HG03354 (cell line): ENCODE measurements at regions not wholly inside any gene's neighbourhood (a gene's known extent, or its start where the extent isn't known, plus 50 kb on each side); places are given as distances from the start of the nearest gene placed in this dataset.

Experiments
- ATAC-seq: cut with Tn5 transposase; IDR thresholded peaks from one replicate; pipeline ENCODE4 v1.9.1; 2021; ENCODE audit warnings: mild to moderate bottlenecking; ENCODE audit not compliant: unreplicated experiment, poor library complexity, severe bottlenecking

DNA sequence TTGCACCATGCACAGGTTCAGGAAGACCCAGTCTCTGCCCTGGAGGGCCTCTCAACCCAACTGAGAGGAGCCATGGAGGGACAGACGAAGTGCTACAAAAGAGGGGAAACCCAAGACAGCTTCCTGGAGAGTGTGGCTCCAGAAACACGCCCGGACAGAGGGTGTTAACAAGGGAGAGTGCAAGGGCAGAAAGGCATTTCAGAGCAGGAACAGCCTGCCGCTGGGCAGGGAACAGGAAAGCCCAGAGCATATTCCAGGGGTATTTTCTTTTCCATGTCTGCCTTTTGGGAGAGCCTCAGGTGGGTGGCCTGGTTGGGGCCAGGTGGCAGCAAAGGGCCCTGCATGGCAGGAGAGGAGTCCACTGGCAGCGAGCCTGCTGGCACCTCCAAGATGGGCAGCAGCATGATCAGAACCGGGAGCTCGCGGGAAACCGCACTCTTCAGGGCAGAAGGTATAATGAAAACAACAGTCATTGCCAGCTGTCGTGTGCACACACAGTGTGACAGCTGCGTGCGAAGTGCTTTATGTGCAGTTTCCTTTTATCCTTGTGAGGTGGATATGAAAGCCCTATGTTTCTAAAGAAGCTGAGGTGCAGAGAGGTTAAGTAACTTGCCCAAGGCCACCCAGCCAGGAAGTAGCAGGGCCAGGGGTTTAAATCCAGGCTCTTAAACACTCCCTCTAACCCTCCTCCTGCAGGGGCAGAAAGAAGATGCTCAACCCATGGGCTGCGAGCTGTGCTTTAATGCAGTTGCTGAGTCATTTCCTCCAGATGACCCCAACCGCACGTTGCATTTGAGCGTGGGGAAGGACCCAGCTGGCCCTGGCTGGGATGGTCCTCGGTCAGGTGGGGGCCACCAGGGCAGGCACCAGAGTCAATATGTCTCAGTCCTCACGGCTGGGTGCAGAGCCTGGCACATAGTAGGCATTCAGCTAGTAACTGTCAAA lies 128.6 kb downstream of the OAT start:
- ATAC-seq = peak; percentile 58

- no peak for ATAC-seq
These were observed 129.5 kb downstream of the OAT start for GRCh38 chr10:124288928-124289850.

- no peak for ATAC-seq
These were observed 130.2 kb downstream of the OAT start for GRCh38 chr10:124288486-124288885.

DNA sequence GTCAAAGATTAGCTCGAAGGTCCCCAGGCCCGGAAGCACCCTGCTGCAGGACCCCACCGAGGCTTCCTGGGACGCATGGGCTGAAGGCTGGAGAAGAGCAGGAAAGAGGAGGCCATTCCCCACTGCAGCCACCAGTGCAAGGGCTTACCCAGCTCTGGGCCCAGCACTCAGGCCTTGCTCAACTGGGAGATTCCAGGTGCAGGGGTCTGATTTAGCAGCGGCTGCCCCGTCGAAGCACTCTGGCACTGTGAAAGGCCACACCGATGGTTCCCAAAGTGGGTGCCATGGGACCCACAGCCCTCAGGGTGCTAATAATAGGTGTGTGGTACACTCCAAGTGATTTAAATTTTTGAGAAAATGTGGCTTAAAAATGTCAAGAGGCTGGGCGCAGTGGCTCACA lies 130.9 kb downstream of the OAT start:
- ATAC-seq = no peak

GRCh38 chr10:124287071-124287685 lies 131.5 kb downstream of the OAT start:
- ATAC-seq = no peak

DNA sequence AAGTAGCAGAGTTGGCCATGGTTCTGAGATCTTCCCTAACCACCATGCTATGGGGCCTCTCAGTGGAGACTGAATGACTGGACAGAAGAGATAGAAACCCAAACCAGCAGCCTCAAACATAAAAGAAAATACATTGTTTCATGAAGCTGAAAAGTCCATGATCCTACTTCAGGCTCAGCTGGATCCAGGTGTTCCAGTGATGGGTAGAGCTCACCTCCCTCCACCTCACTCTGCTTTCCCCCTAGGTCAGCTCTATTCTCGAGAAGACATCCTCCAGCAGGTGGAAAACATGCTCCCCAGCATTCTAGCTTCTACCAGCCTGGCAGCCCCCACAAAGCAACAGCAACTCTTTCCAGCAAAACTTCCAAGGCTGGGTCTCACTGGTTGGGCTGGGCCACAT lies 132.1 kb downstream of the OAT start:
- ATAC-seq = no peak

DNA sequence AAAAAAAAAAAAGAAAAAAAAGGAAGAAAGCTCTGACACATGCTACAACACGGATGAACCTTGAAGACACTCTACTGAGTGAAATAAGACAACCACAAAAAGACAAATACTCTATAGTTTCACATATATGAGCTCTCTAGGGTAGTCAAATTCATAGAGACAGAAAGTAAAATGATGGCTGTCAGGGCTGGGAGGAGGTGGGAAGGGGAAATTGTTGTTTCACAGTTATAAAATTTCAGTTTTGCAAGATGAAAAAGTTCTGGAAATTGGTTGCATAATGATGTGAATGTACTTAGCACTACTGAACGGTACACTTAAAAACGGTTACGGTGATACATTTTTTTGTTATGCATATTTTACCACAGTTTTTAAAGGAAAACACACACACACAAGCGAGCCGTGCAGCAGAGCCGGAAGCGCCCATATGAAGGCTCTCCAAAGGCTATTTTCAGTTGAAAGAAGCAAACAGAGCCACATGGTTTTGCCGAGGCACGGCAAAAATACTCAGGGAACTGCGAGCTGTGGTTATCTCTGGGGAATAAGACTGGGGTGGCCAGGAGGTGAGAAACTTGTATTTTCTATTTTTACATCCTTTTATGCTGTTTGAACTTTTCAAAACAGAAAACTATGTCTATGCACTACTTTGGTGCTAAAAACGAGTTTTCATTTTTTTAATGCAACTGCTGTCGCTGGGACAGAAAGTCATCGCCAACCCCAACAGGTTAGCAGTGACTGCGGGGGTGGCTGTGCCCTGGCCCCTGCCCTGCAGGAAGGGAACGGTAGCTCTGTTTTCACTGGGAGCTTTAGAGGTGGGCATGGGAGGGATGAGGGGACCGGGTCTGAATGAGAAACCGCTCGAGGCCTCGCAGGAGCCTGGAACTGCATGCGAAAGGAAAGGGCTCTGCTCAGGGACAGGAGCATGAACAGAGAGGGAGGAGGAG lies 132.9 kb downstream of the OAT start:
- ATAC-seq = peak; percentile 73

- ATAC-seq = no peak
These were observed 134.8 kb downstream of the OAT start for GRCh38 chr10:124283949-124284250.

- no peak for ATAC-seq
These were observed 135.3 kb downstream of the OAT start for GRCh38 chr10:124283215-124283948.

DNA sequence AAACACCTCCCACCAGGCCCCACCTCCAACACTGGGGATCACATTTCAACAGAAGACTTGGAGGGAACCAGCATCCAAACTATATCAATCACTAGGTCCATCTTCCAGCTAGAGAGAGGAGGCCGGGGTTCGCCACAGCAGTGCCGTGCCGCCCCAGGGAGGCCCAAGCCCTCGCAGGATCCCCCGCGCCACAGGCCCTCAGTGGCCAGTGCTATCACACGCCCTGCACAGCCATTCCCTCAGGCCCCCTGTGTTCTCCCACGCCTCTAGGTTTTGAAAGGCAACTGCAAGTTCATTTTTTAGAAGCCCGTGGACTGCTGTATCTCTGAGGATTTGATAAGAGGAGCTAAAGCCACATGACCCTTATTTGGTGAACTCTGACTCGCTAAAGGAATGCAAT lies 136.4 kb downstream of the OAT start:
- ATAC-seq = no peak

DNA sequence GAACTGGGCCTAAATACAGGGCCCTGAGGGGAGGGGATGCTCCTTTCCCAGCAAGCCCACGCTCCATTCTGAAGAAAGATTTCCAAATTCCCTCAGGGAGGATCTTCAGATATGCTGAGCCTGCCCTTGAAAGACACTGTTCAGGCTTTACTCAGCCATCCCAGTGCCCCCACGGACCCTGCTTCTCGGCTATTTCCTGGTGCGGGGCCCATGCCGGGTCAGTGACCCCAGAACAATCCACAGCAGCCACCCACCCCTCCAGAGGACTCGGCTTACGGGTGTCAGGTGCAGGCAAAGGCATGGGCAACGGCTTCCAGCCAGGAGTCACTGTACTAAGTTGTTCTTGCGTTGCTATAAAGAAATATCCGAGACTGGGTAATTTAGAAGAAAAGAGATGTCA lies 137.1 kb downstream of the OAT start:
- ATAC-seq = no peak

GRCh38 chr10:124280916-124281315 lies 137.8 kb downstream of the OAT start:
- no peak for ATAC-seq

- no peak for ATAC-seq
These were observed 138.8 kb downstream of the OAT start for GRCh38 chr10:124279882-124280281.

- no peak for ATAC-seq
These were observed 139.4 kb downstream of the OAT start for GRCh38 chr10:124279298-124279697.

DNA sequence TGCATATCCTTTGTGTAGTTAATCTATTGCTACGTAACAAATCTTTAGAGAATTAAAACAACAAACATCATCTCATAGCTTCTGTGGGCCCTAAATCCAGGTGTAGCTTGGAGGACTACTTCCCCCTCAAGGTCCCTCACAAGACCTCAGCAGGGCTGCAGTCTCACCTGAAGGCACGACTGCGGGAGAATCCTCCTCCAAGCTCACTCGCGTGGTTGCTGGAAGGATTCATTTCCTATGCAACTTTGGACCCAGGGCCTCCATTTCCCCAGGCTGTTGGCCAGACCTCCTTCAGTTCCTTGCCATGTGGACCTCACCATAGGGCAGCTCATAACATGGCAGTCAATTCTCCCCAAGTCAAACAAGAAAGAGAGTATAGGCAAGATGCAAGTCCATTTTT lies 140.4 kb downstream of the OAT start:
- ATAC-seq = no peak

DNA sequence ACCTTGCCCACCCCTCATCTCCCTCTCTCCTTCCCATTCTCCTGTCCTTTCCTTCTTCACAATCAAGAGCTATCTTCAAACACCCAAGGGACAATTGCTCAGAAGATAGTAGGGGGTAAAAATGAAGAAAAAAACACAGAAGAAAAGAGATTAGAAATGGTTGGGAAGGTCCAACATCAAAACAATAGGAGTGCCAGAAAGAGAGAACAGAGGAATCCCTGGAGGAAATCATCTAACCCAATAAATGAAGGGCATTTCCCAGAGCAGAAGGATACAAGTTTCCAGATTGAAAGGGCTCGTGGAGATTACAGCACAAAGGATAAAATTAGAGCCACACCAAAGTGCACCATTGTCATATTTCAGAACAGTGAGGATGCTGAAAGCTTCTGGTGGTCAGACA lies 145.6 kb downstream of the OAT start:
- no peak for ATAC-seq

DNA sequence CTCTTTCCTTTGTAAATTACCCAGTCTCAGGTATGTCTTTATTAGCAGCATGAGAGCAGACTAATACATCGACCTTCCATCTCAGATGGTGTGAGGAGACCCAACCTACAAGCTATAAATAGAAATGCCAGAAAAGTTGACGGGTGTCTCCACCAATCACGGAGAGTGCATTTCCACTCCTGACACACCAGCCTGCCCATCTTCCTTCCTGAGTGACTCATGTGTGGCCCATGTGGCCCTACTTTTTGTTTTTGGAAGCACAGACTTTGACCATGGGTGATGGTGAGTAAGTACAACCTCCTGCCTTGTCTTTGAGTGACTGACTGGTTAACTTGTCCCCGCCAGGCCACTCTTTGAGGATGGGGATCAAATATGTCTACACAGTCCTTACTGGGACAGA lies 147.0 kb downstream of the OAT start:
- no peak for ATAC-seq

- ATAC-seq = no peak
These were observed 148.0 kb downstream of the OAT start for GRCh38 chr10:124270530-124271327.
